ENCODE measurements at regions not wholly inside any gene's neighbourhood (a gene's known extent, or its start where the extent isn't known, plus 50 kb on each side); places are given as distances from the start of the nearest gene placed in this dataset.

- WGBS, 2 experiments (ENCODE audit: extremely low coverage in 1 of 2, insufficient coverage in 1 of 2, insufficient read length in 1 of 2, insufficient replicate concordance in 2 of 2, low coverage in 1 of 2, low lambda C conversion rate in 2 of 2, missing lambda C conversion rate in 1 of 2): 100% methylated on average over 3 of the region's 3 CpGs; no CpG with 5 or more reads in 1 of the 2 experiments
- H3K4me3 ChIP-seq (ENCODE audit: extremely low read depth in 1 of 4, insufficient read depth in 2 of 4, low read depth in 3 of 4, low read length in 4 of 4): no peak overlapping the region
- H2AFZ ChIP-seq (ENCODE audit: low read length): no peak overlapping the region
- no peak overlapping the region for H2AK5ac ChIP-seq (ENCODE audit: low read depth, low read length)
- DNase-seq (ENCODE audit: low read depth in 1 of 2, low spot score in 2 of 2) (no peak), FAIRE-seq (no peak)
- H3K27ac ChIP-seq (ENCODE audit: low read depth, low read length): no peak overlapping the region
- H3K4me1 ChIP-seq (replicated peaks in 1 of 4; ENCODE audit: control insufficient read depth in 3 of 4, insufficient read depth in 4 of 4, low read length in 3 of 4): no peaks in the 10 kb centered on the region
- no peak overlapping the region for H4K5ac ChIP-seq (ENCODE audit: insufficient read length, low read depth, low read length)
- no peak overlapping the region for H2BK5ac ChIP-seq (ENCODE audit: low read depth, low read length)
- no peaks in the 10 kb centered on the region for H3K23me2 ChIP-seq (ENCODE audit: low read depth, low read length)
- H2BK12ac ChIP-seq (ENCODE audit: low read depth, low read length): no peak overlapping the region
- no peak overlapping the region for H2BK15ac ChIP-seq (ENCODE audit: low read length)
- no peak overlapping the region for H3K56ac ChIP-seq (replicated peaks; ENCODE audit: insufficient read length, low read depth, low read length)
- CTCF ChIA-PET (ENCODE audit: partially characterized antibody): interaction anchor here (1.3 kb wide), 1 partner anchor 15 kb away, joined by 3 read pairs; no protein-coding TSS in a partner anchor
- H3K14ac ChIP-seq (ENCODE audit: insufficient read length): no peak overlapping the region
- POLR2A ChIA-PET (ENCODE audit: partially characterized antibody): no interaction called here
- H3K9ac ChIP-seq (replicated peaks in 1 of 4; ENCODE audit: extremely low read depth in 1 of 4, low read depth in 3 of 4, low read length in 3 of 4): no peak overlapping the region
- H3K9me3 ChIP-seq (ENCODE audit: insufficient read depth in 2 of 2, low read depth in 1 of 2, low read length in 1 of 2): peaks cover 16 to 21% of the 10 kb centered on the region in 2 experiments
- no peak overlapping the region for H3K4ac ChIP-seq (replicated peaks; ENCODE audit: insufficient read length, low read depth, low read length)
- H2BK120ac ChIP-seq (replicated peaks; ENCODE audit: low read depth, low read length): no peak overlapping the region
- no peak overlapping the region for H3K4me2 ChIP-seq (ENCODE audit: insufficient read depth in 1 of 2, low read depth in 2 of 2, low read length in 2 of 2)
- no peaks in the 10 kb centered on the region for H3K36me3 ChIP-seq (ENCODE audit: control insufficient read depth in 2 of 4, insufficient read depth in 4 of 4, low read length in 3 of 4)
- H3K79me1 ChIP-seq (ENCODE audit: low read depth, low read length): no peaks in the 10 kb centered on the region
- H4K91ac ChIP-seq (replicated peaks; ENCODE audit: insufficient read length, low read length): no peak overlapping the region
- H3K18ac ChIP-seq (ENCODE audit: extremely low read depth, low read length): no peak overlapping the region
- no peaks in the 10 kb centered on the region for H3K27me3 ChIP-seq (replicated peaks in 1 of 4; ENCODE audit: control insufficient read depth in 3 of 4, extremely low read depth in 1 of 4, insufficient read depth in 3 of 4, low read length in 3 of 4)
- H3K79me2 ChIP-seq (ENCODE audit: control insufficient read depth in 1 of 2, insufficient read depth in 2 of 2, low read length in 2 of 2): no peaks in the 10 kb centered on the region
- no peak overlapping the region for H4K8ac ChIP-seq (ENCODE audit: extremely low read depth, insufficient read depth, low read length)
- H4K20me1 ChIP-seq (replicated peaks in 1 of 2; ENCODE audit: control insufficient read depth in 1 of 2, insufficient read depth in 2 of 2, low read length in 2 of 2): no peaks in the 10 kb centered on the region
- no peak overlapping the region for H2BK20ac ChIP-seq (ENCODE audit: low read length)
- no peak overlapping the region for H3K23ac ChIP-seq (ENCODE audit: insufficient read length)
- TF ChIP-seq CREB1 (IDR thresholded peaks at IDR 0.05) (no peak), BRCA1 (IDR thresholded peaks at IDR 0.05; ENCODE audit: low read depth, low read length) (no peak), TAF7 (optimal IDR thresholded peaks at IDR 0.05; ENCODE audit: borderline replicate concordance, low read depth, low read length) (no peak), EP300 (IDR thresholded peaks at IDR 0.05; ENCODE audit: borderline replicate concordance in 1 of 2, low read depth in 2 of 2, low read length in 2 of 2) (no peak), JUND (IDR thresholded peaks at IDR 0.05; ENCODE audit: low read length) (no peak), TEAD4 (IDR thresholded peaks at IDR 0.05; ENCODE audit: low read depth, low read length) (no peak), ZNF274 (IDR thresholded peaks at IDR 0.05; ENCODE audit: borderline replicate concordance, extremely low read depth, low read length) (no peak), NRF1 (IDR thresholded peaks at IDR 0.05; ENCODE audit: low read depth, low read length) (no peak), TAF1 (IDR thresholded peaks at IDR 0.05; ENCODE audit: low read depth, low read length) (no peak), CBX8 (IDR thresholded peaks at IDR 0.05; ENCODE audit: borderline replicate concordance, low read depth, low read length) (no peak), CHD1 (IDR thresholded peaks at IDR 0.05; ENCODE audit: low read depth, low read length) (no peak), JUN (IDR thresholded peaks at IDR 0.05; ENCODE audit: low read depth, low read length) (no peak), PHF8 (conservative IDR thresholded peaks at IDR 0.05; ENCODE audit: low read depth, low read length) (no peak), BCL11A (IDR thresholded peaks at IDR 0.05; ENCODE audit: low read depth in 2 of 2, low read length in 2 of 2) (no peak)
Measured at GRCh38 chr5:5619546-5619945, 197.1 kb downstream of the ICE1 start.

All from H1 (cell line).